GM19035 (cell line): ENCODE measurements at regions not wholly inside any gene's neighbourhood (a gene's known extent, or its start where the extent isn't known, plus 50 kb on each side); places are given as distances from the start of the nearest gene placed in this dataset.

Experiments used
- ATAC-seq: cut with Tn5 transposase; IDR thresholded peaks from one replicate; pipeline ENCODE4 v1.9.1; 2021; ENCODE audit not compliant: unreplicated experiment

GRCh38 chr18:26618135-26618534 lies 69.8 kb upstream of the KCTD1 start:
- no peak for ATAC-seq

GRCh38 chr18:26617151-26617554 lies 68.8 kb upstream of the KCTD1 start:
- no peak for ATAC-seq

- ATAC-seq: no peak
Observed at GRCh38 chr18:26614374-26614773, 66.0 kb upstream of the KCTD1 start.
